ENCODE measurements at regions not wholly inside any gene's neighbourhood (a gene's known extent, or its start where the extent isn't known, plus 50 kb on each side); places are given as distances from the start of the nearest gene placed in this dataset.

DNA sequence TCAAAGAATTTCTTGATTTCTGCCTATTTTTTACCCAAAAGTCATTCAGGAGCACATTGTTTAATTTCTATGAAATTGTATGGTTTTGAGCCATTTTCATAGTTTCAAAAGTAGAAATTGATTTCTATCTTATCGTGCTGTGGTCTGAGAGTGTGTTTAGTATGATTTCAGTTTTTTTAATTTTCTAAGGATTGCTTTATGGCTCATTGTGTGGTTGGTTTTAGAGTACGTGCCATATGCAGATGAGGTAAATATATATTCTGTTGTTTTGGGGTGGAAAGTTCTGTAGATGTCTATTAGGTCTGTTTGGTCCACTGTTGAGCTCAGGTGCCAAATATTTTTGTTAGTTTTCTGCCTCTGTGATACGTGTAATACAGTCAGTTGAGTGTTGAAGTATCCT lies 487.1 kb upstream of the CBLB start (continued):
- TF ChIP-seq, protein P1, sequence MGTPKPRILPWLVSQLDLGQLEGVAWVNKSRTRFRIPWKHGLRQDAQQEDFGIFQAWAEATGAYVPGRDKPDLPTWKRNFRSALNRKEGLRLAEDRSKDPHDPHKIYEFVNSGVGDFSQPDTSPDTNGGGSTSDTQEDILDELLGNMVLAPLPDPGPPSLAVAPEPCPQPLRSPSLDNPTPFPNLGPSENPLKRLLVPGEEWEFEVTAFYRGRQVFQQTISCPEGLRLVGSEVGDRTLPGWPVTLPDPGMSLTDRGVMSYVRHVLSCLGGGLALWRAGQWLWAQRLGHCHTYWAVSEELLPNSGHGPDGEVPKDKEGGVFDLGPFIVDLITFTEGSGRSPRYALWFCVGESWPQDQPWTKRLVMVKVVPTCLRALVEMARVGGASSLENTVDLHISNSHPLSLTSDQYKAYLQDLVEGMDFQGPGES (IDR thresholded peaks at IDR 0.05; ENCODE audit: low read depth, low read length) = no peak
- no peak for TF ChIP-seq GATA2 (CRISPR knock-in tag; IDR thresholded peaks at IDR 0.05)
- no peak for TF ChIP-seq TCF12 (IDR thresholded peaks at IDR 0.05)

DNA sequence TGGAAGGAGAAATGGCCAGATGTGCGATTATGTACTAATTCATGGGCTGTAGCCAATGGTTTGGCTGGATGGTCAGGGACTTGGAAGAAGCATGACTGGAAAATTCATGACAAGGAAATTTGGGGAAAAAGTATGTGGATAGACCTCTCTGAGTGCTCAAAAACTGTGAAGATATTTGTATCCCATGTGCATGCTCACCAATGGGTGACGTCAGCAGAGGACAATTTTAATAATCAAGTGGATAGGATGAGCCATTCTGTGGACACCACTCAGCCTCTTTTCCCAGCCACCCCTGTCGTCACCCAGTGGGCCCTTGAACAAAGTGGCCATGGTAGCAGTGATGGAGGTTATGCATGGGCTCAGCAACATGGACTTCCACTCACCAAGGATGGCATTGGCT lies 490.9 kb upstream of the CBLB start:
- 87% methylated on average over 3 of the region's 3 CpGs for WGBS (ENCODE audit: low lambda C conversion rate)
- CTCF ChIA-PET = no interaction called here

More for the DNA sequence above, 490.9 kb upstream of the CBLB start:
- H3K4me1 ChIP-seq (ENCODE audit: control insufficient read depth in 1 of 2, insufficient read depth in 2 of 2, low read depth in 1 of 2, low read length in 1 of 2) = no peaks in the 10 kb centered on the region
- no peaks in the 10 kb centered on the region for H4K20me1 ChIP-seq (ENCODE audit: insufficient read depth)
- H2AFZ ChIP-seq (ENCODE audit: low read depth) = no peak overlapping the region
- DNase-seq = no peak
- H3K27ac ChIP-seq (ENCODE audit: low read depth in 2 of 2, low read length in 1 of 2) = no peak overlapping the region
- no peaks in the 10 kb centered on the region for H3K36me3 ChIP-seq (replicated peaks in 1 of 2; ENCODE audit: control insufficient read depth in 1 of 2, insufficient read depth in 2 of 2, low read length in 1 of 2)
- H3F3A ChIP-seq (replicated peaks; ENCODE audit: insufficient read depth) = no peaks in the 10 kb centered on the region
- POLR2A ChIA-PET = no interaction called here
- H3K79me2 ChIP-seq (ENCODE audit: insufficient read depth) = no peaks in the 10 kb centered on the region
- H3K9ac ChIP-seq = no peak overlapping the region
- H3K9me3 ChIP-seq = peaks cover 5% of the 10 kb centered on the region; the same call in 1 of the 2 replicates
- TF ChIP-seq, protein P2, sequence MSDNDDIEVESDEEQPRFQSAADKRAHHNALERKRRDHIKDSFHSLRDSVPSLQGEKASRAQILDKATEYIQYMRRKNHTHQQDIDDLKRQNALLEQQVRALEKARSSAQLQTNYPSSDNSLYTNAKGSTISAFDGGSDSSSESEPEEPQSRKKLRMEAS (IDR thresholded peaks at IDR 0.05; ENCODE audit: low read depth) = no peak
- TF ChIP-seq, protein P3, sequence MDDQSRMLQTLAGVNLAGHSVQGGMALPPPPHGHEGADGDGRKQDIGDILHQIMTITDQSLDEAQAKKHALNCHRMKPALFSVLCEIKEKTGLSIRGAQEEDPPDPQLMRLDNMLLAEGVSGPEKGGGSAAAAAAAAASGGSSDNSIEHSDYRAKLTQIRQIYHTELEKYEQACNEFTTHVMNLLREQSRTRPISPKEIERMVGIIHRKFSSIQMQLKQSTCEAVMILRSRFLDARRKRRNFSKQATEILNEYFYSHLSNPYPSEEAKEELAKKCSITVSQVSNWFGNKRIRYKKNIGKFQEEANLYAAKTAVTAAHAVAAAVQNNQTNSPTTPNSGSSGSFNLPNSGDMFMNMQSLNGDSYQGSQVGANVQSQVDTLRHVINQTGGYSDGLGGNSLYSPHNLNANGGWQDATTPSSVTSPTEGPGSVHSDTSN (IDR thresholded peaks at IDR 0.05) = no peak
- TF ChIP-seq, protein P4, sequence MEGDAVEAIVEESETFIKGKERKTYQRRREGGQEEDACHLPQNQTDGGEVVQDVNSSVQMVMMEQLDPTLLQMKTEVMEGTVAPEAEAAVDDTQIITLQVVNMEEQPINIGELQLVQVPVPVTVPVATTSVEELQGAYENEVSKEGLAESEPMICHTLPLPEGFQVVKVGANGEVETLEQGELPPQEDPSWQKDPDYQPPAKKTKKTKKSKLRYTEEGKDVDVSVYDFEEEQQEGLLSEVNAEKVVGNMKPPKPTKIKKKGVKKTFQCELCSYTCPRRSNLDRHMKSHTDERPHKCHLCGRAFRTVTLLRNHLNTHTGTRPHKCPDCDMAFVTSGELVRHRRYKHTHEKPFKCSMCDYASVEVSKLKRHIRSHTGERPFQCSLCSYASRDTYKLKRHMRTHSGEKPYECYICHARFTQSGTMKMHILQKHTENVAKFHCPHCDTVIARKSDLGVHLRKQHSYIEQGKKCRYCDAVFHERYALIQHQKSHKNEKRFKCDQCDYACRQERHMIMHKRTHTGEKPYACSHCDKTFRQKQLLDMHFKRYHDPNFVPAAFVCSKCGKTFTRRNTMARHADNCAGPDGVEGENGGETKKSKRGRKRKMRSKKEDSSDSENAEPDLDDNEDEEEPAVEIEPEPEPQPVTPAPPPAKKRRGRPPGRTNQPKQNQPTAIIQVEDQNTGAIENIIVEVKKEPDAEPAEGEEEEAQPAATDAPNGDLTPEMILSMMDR (IDR thresholded peaks at IDR 0.05) = no peak
- TF ChIP-seq EP300 (IDR thresholded peaks at IDR 0.05; ENCODE audit: borderline replicate concordance in 1 of 2, low read depth in 1 of 2, low read length in 1 of 2) = no peak
- TF ChIP-seq TEAD4 (IDR thresholded peaks at IDR 0.05; ENCODE audit: borderline replicate concordance, insufficient read depth) = no peak
- TF ChIP-seq, protein P5, sequence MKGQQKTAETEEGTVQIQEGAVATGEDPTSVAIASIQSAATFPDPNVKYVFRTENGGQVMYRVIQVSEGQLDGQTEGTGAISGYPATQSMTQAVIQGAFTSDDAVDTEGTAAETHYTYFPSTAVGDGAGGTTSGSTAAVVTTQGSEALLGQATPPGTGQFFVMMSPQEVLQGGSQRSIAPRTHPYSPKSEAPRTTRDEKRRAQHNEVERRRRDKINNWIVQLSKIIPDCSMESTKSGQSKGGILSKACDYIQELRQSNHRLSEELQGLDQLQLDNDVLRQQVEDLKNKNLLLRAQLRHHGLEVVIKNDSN (IDR thresholded peaks at IDR 0.05; ENCODE audit: borderline replicate concordance, low read depth) = no peak
- no peak for TF ChIP-seq TCF12 (IDR thresholded peaks at IDR 0.05)
- no peak for TF ChIP-seq RFX5 (IDR thresholded peaks at IDR 0.05; ENCODE audit: low read length)
- no peak for TF ChIP-seq SMC3 (IDR thresholded peaks at IDR 0.05; ENCODE audit: low read depth, low read length)
- TF ChIP-seq, protein P6, sequence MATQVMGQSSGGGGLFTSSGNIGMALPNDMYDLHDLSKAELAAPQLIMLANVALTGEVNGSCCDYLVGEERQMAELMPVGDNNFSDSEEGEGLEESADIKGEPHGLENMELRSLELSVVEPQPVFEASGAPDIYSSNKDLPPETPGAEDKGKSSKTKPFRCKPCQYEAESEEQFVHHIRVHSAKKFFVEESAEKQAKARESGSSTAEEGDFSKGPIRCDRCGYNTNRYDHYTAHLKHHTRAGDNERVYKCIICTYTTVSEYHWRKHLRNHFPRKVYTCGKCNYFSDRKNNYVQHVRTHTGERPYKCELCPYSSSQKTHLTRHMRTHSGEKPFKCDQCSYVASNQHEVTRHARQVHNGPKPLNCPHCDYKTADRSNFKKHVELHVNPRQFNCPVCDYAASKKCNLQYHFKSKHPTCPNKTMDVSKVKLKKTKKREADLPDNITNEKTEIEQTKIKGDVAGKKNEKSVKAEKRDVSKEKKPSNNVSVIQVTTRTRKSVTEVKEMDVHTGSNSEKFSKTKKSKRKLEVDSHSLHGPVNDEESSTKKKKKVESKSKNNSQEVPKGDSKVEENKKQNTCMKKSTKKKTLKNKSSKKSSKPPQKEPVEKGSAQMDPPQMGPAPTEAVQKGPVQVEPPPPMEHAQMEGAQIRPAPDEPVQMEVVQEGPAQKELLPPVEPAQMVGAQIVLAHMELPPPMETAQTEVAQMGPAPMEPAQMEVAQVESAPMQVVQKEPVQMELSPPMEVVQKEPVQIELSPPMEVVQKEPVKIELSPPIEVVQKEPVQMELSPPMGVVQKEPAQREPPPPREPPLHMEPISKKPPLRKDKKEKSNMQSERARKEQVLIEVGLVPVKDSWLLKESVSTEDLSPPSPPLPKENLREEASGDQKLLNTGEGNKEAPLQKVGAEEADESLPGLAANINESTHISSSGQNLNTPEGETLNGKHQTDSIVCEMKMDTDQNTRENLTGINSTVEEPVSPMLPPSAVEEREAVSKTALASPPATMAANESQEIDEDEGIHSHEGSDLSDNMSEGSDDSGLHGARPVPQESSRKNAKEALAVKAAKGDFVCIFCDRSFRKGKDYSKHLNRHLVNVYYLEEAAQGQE (IDR thresholded peaks at IDR 0.05; ENCODE audit: low read depth, low read length) = no peak
- TF ChIP-seq RAD21 (IDR thresholded peaks at IDR 0.05; ENCODE audit: low read length) = no peak
- no peak for TF ChIP-seq YY1 (IDR thresholded peaks at IDR 0.05; ENCODE audit: low read depth)
- TF ChIP-seq, protein P7, sequence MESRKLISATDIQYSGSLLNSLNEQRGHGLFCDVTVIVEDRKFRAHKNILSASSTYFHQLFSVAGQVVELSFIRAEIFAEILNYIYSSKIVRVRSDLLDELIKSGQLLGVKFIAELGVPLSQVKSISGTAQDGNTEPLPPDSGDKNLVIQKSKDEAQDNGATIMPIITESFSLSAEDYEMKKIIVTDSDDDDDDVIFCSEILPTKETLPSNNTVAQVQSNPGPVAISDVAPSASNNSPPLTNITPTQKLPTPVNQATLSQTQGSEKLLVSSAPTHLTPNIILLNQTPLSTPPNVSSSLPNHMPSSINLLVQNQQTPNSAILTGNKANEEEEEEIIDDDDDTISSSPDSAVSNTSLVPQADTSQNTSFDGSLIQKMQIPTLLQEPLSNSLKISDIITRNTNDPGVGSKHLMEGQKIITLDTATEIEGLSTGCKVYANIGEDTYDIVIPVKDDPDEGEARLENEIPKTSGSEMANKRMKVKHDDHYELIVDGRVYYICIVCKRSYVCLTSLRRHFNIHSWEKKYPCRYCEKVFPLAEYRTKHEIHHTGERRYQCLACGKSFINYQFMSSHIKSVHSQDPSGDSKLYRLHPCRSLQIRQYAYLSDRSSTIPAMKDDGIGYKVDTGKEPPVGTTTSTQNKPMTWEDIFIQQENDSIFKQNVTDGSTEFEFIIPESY (IDR thresholded peaks at IDR 0.05; ENCODE audit: borderline replicate concordance, low read depth) = no peak
- TF ChIP-seq EZH2phosphoT487 (IDR thresholded peaks at IDR 0.05; ENCODE audit: borderline replicate concordance, low read depth) = no peak
- TF ChIP-seq MXI1 (IDR thresholded peaks at IDR 0.05; ENCODE audit: low read depth, low read length) = no peak
- no peak overlapping the region for H3K4me3 ChIP-seq (ENCODE audit: low read depth in 2 of 2, low read length in 1 of 2)
- no peak overlapping the region for H3K4me2 ChIP-seq
- H3K9me2 ChIP-seq = no peaks in the 10 kb centered on the region
- no peaks in the 10 kb centered on the region for H3K27me3 ChIP-seq (ENCODE audit: insufficient read depth)

All from SK-N-SH (cell line).